H9 (cell line): ENCODE measurements at regions not wholly inside any gene's neighbourhood (a gene's known extent, or its start where the extent isn't known, plus 50 kb on each side); places are given as distances from the start of the nearest gene placed in this dataset.

Experiments
- DNase-seq: peaks from one replicate; pipeline ENCODE4 v3.0.0-alpha.2; 2017
- H2AFZ ChIP-seq: one replicate; pipeline ENCODE4 v1.6.1; 2013; ENCODE audit warnings: mild to moderate bottlenecking, low read length, control low read depth, moderate library complexity
- H2AK5ac ChIP-seq: 2 replicates; pipeline ENCODE4 v1.6.1; 2013; ENCODE audit warnings: low read length, control low read depth, mixed read lengths; ENCODE audit not compliant: insufficient read length
- H2BK120ac ChIP-seq: one replicate; pipeline ENCODE4 v1.6.1; 2013; ENCODE audit warnings: low read depth, mild to moderate bottlenecking, low read length, control low read depth, inconsistent platforms; ENCODE audit not compliant: poor library complexity, severe bottlenecking
- H2BK12ac ChIP-seq: 2 replicates; pipeline ENCODE4 v1.6.1; 2013; ENCODE audit warnings: low read length, control low read depth, mixed read lengths, low read depth; ENCODE audit not compliant: insufficient read length
- H2BK15ac ChIP-seq: 2 replicates; pipeline ENCODE4 v1.6.1; 2013; ENCODE audit warnings: low read depth, low read length, control low read depth
- H2BK20ac ChIP-seq: one replicate; pipeline ENCODE4 v1.6.1; 2013; ENCODE audit warnings: low read depth, mild to moderate bottlenecking, low read length, control low read depth, inconsistent platforms; ENCODE audit not compliant: poor library complexity, severe bottlenecking
- H2BK5ac ChIP-seq: 2 replicates; pipeline ENCODE4 v1.6.1; 2013; ENCODE audit warnings: low read length, control low read depth, mixed read lengths; ENCODE audit not compliant: insufficient read length
- H3K14ac ChIP-seq: 2 replicates; pipeline ENCODE4 v1.6.1; 2013; ENCODE audit warnings: low read length, control low read depth; ENCODE audit not compliant: insufficient read depth
- H3K18ac ChIP-seq: 2 replicates; pipeline ENCODE4 v1.6.1; 2013; ENCODE audit warnings: low read depth, mild to moderate bottlenecking, mixed read lengths, low read length, control low read depth; ENCODE audit not compliant: insufficient read length
- H3K23ac ChIP-seq: 2 replicates; pipeline ENCODE4 v1.6.1; 2013; ENCODE audit warnings: low read length, control low read depth, mixed read lengths, low read depth; ENCODE audit not compliant: insufficient read length
- H3K23me2 ChIP-seq: 2 replicates; pipeline ENCODE4 v1.6.1; 2013; ENCODE audit warnings: low read depth, mild to moderate bottlenecking, mixed read lengths, low read length, control low read depth; ENCODE audit not compliant: insufficient read length, poor library complexity, severe bottlenecking
- H3K27ac ChIP-seq: 2 replicates; pipeline ENCODE4 v1.5.1; 2013; ENCODE audit warnings: low read length, control low read depth, mixed read lengths, low read depth; ENCODE audit not compliant: insufficient read length
- H3K27me3 ChIP-seq: 2 replicates; pipeline ENCODE4 v1.6.1; 2013; ENCODE audit warnings: low read length, control low read depth, inconsistent platforms; ENCODE audit not compliant: insufficient read depth
- H3K4ac ChIP-seq: 2 replicates; pipeline ENCODE4 v1.6.1; 2013; ENCODE audit warnings: low read depth, mild to moderate bottlenecking, control low read depth, inconsistent platforms, low read length, moderate library complexity
- H3K4me1 ChIP-seq: 2 replicates; pipeline ENCODE4 v1.6.1; 2013; ENCODE audit warnings: low read length, control low read depth, inconsistent platforms; ENCODE audit not compliant: insufficient read depth
- H3K4me2 ChIP-seq: 2 replicates; pipeline ENCODE4 v1.6.1; 2013; ENCODE audit warnings: low read length, control low read depth, mixed read lengths; ENCODE audit not compliant: insufficient read length, insufficient read depth
- H3K56ac ChIP-seq: 2 replicates; pipeline ENCODE4 v1.6.1; 2013; ENCODE audit warnings: low read depth, mild to moderate bottlenecking, mixed read lengths, low read length, control low read depth; ENCODE audit not compliant: insufficient read length
- H3K79me1 ChIP-seq: 2 replicates; pipeline ENCODE4 v1.6.1; 2013; ENCODE audit warnings: low read depth, mild to moderate bottlenecking, moderate library complexity, low read length, control low read depth, inconsistent platforms; ENCODE audit not compliant: insufficient read depth, poor library complexity, severe bottlenecking
- H3K79me2 ChIP-seq: 2 replicates; pipeline ENCODE4 v1.6.1; 2013; ENCODE audit warnings: low read length, control low read depth, inconsistent platforms; ENCODE audit not compliant: insufficient read depth
- H3K9ac ChIP-seq: 2 replicates; pipeline ENCODE4 v1.6.1; 2013; ENCODE audit warnings: low read length, control low read depth, mixed read lengths; ENCODE audit not compliant: insufficient read length; ENCODE audit errors: extremely low read depth
- H3K9me3 ChIP-seq: one replicate; pipeline ENCODE4 v1.6.1; 2013; ENCODE audit warnings: low read depth, low read length, inconsistent platforms; ENCODE audit not compliant: control insufficient read depth
- H3T11ph ChIP-seq: one replicate; pipeline ENCODE4 v1.6.1; 2013; ENCODE audit warnings: mild to moderate bottlenecking, low read length, control low read depth, inconsistent platforms
- H4K20me1 ChIP-seq: one replicate; pipeline ENCODE4 v1.6.1; 2013; ENCODE audit not compliant: control insufficient read depth, insufficient read length, insufficient read depth
- H4K5ac ChIP-seq: 2 replicates; pipeline ENCODE4 v1.6.1; 2013; ENCODE audit warnings: low read depth, mild to moderate bottlenecking, mixed read lengths, low read length, control low read depth; ENCODE audit not compliant: insufficient read length
- H4K8ac ChIP-seq: replicated peaks from 2 replicates; pipeline ENCODE4 v1.6.1; 2013; ENCODE audit warnings: low read length, control low read depth, mixed read lengths, low read depth; ENCODE audit not compliant: insufficient read length
- H4K91ac ChIP-seq: 2 replicates; pipeline ENCODE4 v1.6.1; 2013; ENCODE audit warnings: low read depth, mild to moderate bottlenecking, moderate library complexity, mixed read lengths, low read length, control low read depth; ENCODE audit not compliant: insufficient read length
- H3K27ac Mint-ChIP-seq, 3 experiments: 2 replicates in 2 of 3; 3 replicates in 1 of 3; pipeline ENCODE4 v1.8.0; 2020 to 2021; ENCODE audit warnings: mixed read lengths in 3 of 3, mild to moderate bottlenecking in 1 of 3, moderate library complexity in 1 of 3
- H3K27me3 Mint-ChIP-seq: 2 replicates; pipeline ENCODE4 v1.8.0; 2021; ENCODE audit warnings: low read depth, mild to moderate bottlenecking, moderate library complexity, mixed read lengths
- H3K36me3 Mint-ChIP-seq, 3 experiments: 2 replicates in 2 of 3; 3 replicates in 1 of 3; pipeline ENCODE4 v1.8.0; 2020 to 2021; ENCODE audit warnings: low read depth in 3 of 3, mixed read lengths in 3 of 3; ENCODE audit not compliant: insufficient read depth in 1 of 3
- H3K4me1 Mint-ChIP-seq, 2 experiments: 2 replicates each; pipeline ENCODE4 v1.8.0; 2020; ENCODE audit warnings: mixed read lengths in 2 of 2
- H3K4me3 Mint-ChIP-seq, 2 experiments: 2 replicates in 1 of 2; 3 replicates in 1 of 2; pipeline ENCODE4 v1.8.0; 2020 to 2021; ENCODE audit warnings: mild to moderate bottlenecking in 2 of 2, mixed read lengths in 2 of 2, moderate library complexity in 1 of 2
- H3K9me3 Mint-ChIP-seq, 2 experiments: 2 replicates in 1 of 2; 3 replicates in 1 of 2; pipeline ENCODE4 v1.8.0; 2020; ENCODE audit warnings: mild to moderate bottlenecking in 2 of 2, mixed read lengths in 2 of 2, moderate library complexity in 1 of 2
- CTCF ChIP-seq: fragments of 200-600 bp; sonication (generic); conservative IDR thresholded peaks from 3 replicates; pipeline ENCODE4 v1.8.0; 2021; ENCODE audit warnings: antibody characterized with exemption, mild to moderate bottlenecking
- WGBS: extraction: QIAGEN DNeasy Blood & Tissue Kit; methylation state at CpG from one replicate; pipeline ENCODE4 v1.1.7; 2013; ENCODE audit warnings: missing lambda C conversion rate, low lambda C conversion rate, mixed read lengths; ENCODE audit not compliant: insufficient read length; ENCODE audit errors: extremely low coverage; 5-methylcytosine and 5-hydroxymethylcytosine counted together

- Histone ChIP-seq H3K4me2 (no peak overlapping the region), H2BK15ac (no peak overlapping the region), H2BK20ac (no peak overlapping the region), H3K9me3 (no peaks in the 10 kb centered on the region), H2BK5ac (no peak overlapping the region), H3K27ac (no peak overlapping the region), H4K91ac (no peak overlapping the region), H3K4me1 (no peaks in the 10 kb centered on the region), H2BK12ac (no peak overlapping the region), H3K79me2 (no peaks in the 10 kb centered on the region), H3T11ph (no peak overlapping the region), H2AFZ (no peak overlapping the region), H3K23me2 (no peaks in the 10 kb centered on the region), H4K20me1 (no peaks in the 10 kb centered on the region), H2AK5ac (no peak overlapping the region), H3K23ac (no peak overlapping the region), H3K9ac (no peak overlapping the region), H3K4ac (no peak overlapping the region), H4K5ac (no peak overlapping the region), H4K8ac (no peak overlapping the region), H2BK120ac (no peak overlapping the region), H3K27me3 (no peaks in the 10 kb centered on the region), H3K18ac (no peak overlapping the region), H3K14ac (no peak overlapping the region), H3K79me1 (no peaks in the 10 kb centered on the region), H3K56ac (no peak overlapping the region)
- H3K27me3 Mint-ChIP-seq, result no peaks in the 10 kb centered on the region
- no CpG with 5 or more reads among the region's 5 CpGs for WGBS
- peaks cover 0 to 3% of the 10 kb centered on the region in 2 experiments; a peak in 2 of 5 replicates for H3K9me3 Mint-ChIP-seq
- no peaks in the 10 kb centered on the region for H3K36me3 Mint-ChIP-seq
- H3K4me3 Mint-ChIP-seq, result no peak overlapping the region
- no peaks in the 10 kb centered on the region; a peak in 1 of 4 replicates for H3K4me1 Mint-ChIP-seq
- 0 out of 7 replicates have a peak overlapping the region, but pooled peaks of 1 of the 3 experiments have one; percentile 5 for H3K27ac Mint-ChIP-seq
- DNase-seq, result no peak
- no peak for TF ChIP-seq CTCF
Observed at GRCh38 chr11:23311986-23312940, 452.0 kb upstream of the CCDC179 start.
